Esophagus muscularis mucosa (tissue), 4 donors: ENCODE measurements at regions not wholly inside any gene's neighbourhood (a gene's known extent, or its start where the extent isn't known, plus 50 kb on each side); places are given as distances from the start of the nearest gene placed in this dataset.

ENCODE experiments used
- DNase-seq: peaks from one replicate; pipeline ENCODE4 v3.0.0-alpha.2; 2017; ENCODE audit errors: extremely low spot score
- H3K27ac ChIP-seq, 4 donors: fragments of 200-600 bp; sonication (generic); replicated peaks in 1 of 4; 1 replicate in 3 of 4; 2 replicates in 1 of 4; pipeline ENCODE4 v1.5.1; 2016 to 2019; ENCODE audit warnings: mild to moderate bottlenecking in 1 of 4
- H3K27me3 ChIP-seq, 4 donors: fragments of 200-600 bp; sonication (generic); one replicate each; pipeline versions ENCODE4 v1.5.1 to v1.6.0; 2016 to 2019
- H3K36me3 ChIP-seq, 4 donors: fragments of 200-600 bp; sonication (generic); one replicate each; pipeline ENCODE4 v1.5.1; 2016 to 2019
- H3K4me1 ChIP-seq, 4 donors: fragments of 200-600 bp; sonication (generic); one replicate each; pipeline ENCODE4 v1.5.1; 2016 to 2019
- H3K4me3 ChIP-seq, 4 donors: fragments of 200-600 bp; sonication (generic); 1 replicate in 2 of 4; 2 replicates in 2 of 4; pipeline ENCODE4 v1.5.1; 2016 to 2019; ENCODE audit warnings: mild to moderate bottlenecking in 4 of 4, moderate library complexity in 1 of 4
- H3K9me3 ChIP-seq, 4 donors: fragments of 200-600 bp; sonication (generic); 1 replicate in 3 of 4; 2 replicates in 1 of 4; pipeline ENCODE4 v1.5.1; 2016 to 2019
- EP300 ChIP-seq: sonication (generic); formaldehyde crosslinking; IDR thresholded peaks from one replicate; pipeline ENCODE4 v1.6.1; 2017; ENCODE audit warnings: antibody characterized with exemption
- POLR2A ChIP-seq: fragments of 450-650 bp; IDR thresholded peaks from one replicate; pipeline ENCODE4 v1.6.1; 2017; ENCODE audit warnings: antibody characterized with exemption, moderate library complexity, mild to moderate bottlenecking, low read depth
- POLR2AphosphoS5 ChIP-seq, 2 donors: sonication (generic); formaldehyde crosslinking; IDR thresholded peaks; one replicate each; pipeline ENCODE4 v1.6.1; 2017; ENCODE audit warnings: antibody characterized with exemption in 2 of 2
- WGBS: methylation state at CpG from one replicate; pipeline ENCODE4 v1.1.5; 2018; 5-methylcytosine and 5-hydroxymethylcytosine counted together
- intact Hi-C: fragments of 100-400 bp; cut with DNase I; formaldehyde crosslinking; loops from one replicate; pipeline ENCODE4 v1.15.1; 2023
- TF ChIP-seq, protein P1 (sequence below), 3 experiments: fragments of 200-600 bp in 2 of 3; fragments of 450-650 bp in 1 of 3; sonication (generic) in 2 of 3; IDR thresholded peaks; one replicate each; pipeline ENCODE4 v1.5.1; 2017 to 2019; ENCODE audit warnings: antibody characterized with exemption in 3 of 3, mild to moderate bottlenecking in 2 of 3, moderate library complexity in 1 of 3

DNA sequence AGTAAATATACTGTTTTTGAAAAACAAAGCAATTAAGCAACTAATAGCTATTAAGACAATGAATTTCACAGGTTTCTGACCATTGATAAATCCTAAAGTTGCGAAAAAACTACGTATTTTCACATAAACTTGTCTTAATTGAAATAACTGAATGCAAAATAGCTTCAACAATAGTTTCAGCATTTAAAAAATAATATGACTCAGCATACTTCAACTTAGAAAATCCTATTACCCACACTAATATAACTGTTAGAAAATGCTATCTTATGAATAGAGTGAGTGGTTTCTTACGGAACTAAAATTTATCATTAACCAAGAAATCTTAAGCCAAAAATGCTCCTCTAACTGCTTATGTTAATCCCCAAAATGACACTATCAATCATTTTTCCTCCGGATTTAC, 183.9 kb downstream of the AVL9 start:
- H3K4me3 ChIP-seq, result no peak overlapping the region
- intact Hi-C loops, result no loop called here
- peaks cover 0 to 9% (median 5%) of the 10 kb centered on the region in 4 donors for H3K36me3 ChIP-seq
- no peaks in the 10 kb centered on the region for H3K4me1 ChIP-seq
- WGBS, result 91% methylated on average over 4 of the region's 4 CpGs
- H3K27ac ChIP-seq, result no peak overlapping the region
- no peak for DNase-seq
- no peaks in the 10 kb centered on the region for H3K27me3 ChIP-seq
- TF ChIP-seq, protein P1, sequence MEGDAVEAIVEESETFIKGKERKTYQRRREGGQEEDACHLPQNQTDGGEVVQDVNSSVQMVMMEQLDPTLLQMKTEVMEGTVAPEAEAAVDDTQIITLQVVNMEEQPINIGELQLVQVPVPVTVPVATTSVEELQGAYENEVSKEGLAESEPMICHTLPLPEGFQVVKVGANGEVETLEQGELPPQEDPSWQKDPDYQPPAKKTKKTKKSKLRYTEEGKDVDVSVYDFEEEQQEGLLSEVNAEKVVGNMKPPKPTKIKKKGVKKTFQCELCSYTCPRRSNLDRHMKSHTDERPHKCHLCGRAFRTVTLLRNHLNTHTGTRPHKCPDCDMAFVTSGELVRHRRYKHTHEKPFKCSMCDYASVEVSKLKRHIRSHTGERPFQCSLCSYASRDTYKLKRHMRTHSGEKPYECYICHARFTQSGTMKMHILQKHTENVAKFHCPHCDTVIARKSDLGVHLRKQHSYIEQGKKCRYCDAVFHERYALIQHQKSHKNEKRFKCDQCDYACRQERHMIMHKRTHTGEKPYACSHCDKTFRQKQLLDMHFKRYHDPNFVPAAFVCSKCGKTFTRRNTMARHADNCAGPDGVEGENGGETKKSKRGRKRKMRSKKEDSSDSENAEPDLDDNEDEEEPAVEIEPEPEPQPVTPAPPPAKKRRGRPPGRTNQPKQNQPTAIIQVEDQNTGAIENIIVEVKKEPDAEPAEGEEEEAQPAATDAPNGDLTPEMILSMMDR (IDR thresholded peaks at IDR 0.05), result no peak
- no peak for TF ChIP-seq POLR2A
- no peaks in the 10 kb centered on the region for H3K9me3 ChIP-seq

DNA sequence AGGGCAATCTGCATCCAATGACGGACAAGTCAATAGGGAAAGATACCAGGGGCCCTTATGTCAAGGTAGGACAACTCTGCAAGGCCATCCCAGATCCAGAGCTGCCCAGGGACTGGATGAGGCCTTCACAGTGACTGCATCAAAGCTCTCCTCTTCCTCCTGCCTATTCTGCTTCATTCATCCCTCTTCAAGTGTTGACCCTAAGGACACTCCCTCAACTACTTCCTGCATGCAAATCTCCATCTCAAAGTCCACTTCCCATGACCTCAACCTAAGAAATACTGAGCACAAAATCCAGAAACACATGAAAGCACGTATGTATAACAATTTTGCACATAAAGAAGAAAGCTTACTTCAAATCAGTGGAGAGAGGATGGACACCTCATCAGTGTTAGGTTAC, 182.3 kb downstream of the AVL9 start:
- no peaks in the 10 kb centered on the region for H3K9me3 ChIP-seq
- WGBS, result 96% methylated on average over 2 of the region's 2 CpGs
- intact Hi-C loops, result no loop called here

DNA sequence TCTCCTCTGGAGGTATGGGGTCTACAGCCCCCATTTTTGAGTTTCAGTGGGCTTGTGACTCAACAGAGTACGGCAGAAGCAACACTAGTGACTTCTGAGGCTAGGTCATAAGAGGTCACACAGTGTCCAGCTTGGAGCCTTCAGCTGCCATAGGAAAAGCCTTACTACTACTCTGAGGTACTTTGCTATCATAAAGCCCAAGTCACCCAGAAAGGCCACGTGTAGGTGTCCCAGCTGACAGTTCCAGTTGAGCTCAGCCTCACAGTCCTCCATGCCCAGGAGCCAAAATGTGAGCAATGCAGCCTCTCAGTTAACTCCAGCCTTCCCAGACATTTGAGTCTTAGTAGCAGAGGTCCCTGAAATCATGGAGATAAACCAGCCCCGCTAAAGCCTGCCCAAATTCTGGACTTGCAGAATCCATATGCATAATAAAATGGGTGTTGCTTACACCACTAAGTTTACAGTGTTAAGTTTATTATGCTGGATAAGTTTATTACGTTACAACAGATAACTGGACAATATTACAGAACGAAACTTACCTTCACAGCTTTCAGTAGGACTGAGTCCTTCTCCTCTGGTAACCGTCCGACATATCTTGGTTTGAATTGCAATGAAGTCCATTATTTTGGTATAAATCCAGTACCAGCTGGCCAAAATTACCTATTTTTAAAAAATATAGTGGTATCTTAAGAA, 181.1 kb downstream of the AVL9 start:
- H3K4me3 ChIP-seq, result no peak overlapping the region
- TF ChIP-seq POLR2A, result no peak
- no peak for TF ChIP-seq POLR2AphosphoS5 (IDR thresholded peaks at IDR 0.05)
- TF ChIP-seq, protein P1 (IDR thresholded peaks at IDR 0.05), result no peak
- no peak for TF ChIP-seq EP300
- intact Hi-C loops, result no loop called here
- no peaks in the 10 kb centered on the region for H3K27me3 ChIP-seq
- H3K27ac ChIP-seq, result no peak overlapping the region
- WGBS, result 95% methylated on average over 7 of the region's 7 CpGs
- H3K36me3 ChIP-seq, result peaks cover 0 to 9% (median 5%) of the 10 kb centered on the region in 4 donors
- no peaks in the 10 kb centered on the region for H3K4me1 ChIP-seq
- DNase-seq, result no peak
- no peaks in the 10 kb centered on the region for H3K9me3 ChIP-seq

More for the DNA sequence above, 182.3 kb downstream of the AVL9 start:
- DNase-seq, result no peak
- Histone ChIP-seq H3K4me3 (no peak overlapping the region), H3K27me3 (no peaks in the 10 kb centered on the region), H3K4me1 (no peaks in the 10 kb centered on the region), H3K27ac (no peak overlapping the region), H3K36me3 (peaks cover 0 to 9% (median 5%) of the 10 kb centered on the region in 4 donors)
- TF ChIP-seq, protein P1 (IDR thresholded peaks at IDR 0.05), result no peak
- TF ChIP-seq EP300 (no peak), POLR2AphosphoS5 (IDR thresholded peaks at IDR 0.05) (no peak)

DNA sequence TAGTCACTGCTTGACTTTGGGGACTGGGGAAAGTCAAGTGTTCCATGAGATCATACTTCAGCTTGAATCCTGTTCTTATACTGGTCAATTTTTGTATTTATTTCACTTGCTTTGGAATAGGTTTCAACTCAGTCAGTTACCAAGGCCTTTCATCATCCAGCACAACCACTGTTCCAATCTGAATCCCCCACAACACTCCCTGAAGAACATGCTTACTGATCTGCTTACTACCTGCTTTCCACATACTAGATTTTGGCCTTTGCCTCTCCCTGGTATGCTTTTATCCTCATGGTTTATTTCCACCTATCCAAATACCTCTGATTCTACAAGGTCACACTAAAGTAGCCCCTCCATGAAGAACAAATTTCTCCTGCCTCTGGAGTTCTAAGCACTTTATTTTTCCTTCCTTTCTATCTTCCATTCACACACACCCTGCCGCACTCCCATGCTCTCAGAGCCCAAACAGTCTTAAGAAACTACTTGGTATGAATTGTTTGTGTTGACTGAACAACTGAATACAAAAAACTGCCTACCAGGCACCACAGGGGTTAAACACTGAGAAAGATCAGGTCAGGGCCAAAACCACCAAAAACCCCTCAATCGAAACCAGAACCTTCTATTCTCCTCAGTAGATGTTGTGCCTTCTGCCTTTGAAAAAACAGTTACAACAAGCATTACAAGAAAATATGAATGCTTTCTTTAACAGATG, 178.1 kb downstream of the AVL9 start:
- Histone ChIP-seq H3K4me1 (peaks cover 0 to 3% (median 0%) of the 10 kb centered on the region in 4 donors), H3K36me3 (peaks cover 0 to 15% (median 5%) of the 10 kb centered on the region in 4 donors), H3K27me3 (no peaks in the 10 kb centered on the region), H3K27ac (no peak overlapping the region), H3K4me3 (no peak overlapping the region), H3K9me3 (no peaks in the 10 kb centered on the region)
- no peak for TF ChIP-seq POLR2A
- TF ChIP-seq, protein P1 (IDR thresholded peaks at IDR 0.05), result no peak
- no peak for TF ChIP-seq POLR2AphosphoS5 (IDR thresholded peaks at IDR 0.05)
- TF ChIP-seq EP300, result no peak
- intact Hi-C loops, result no loop called here
- WGBS, result 93% methylated on average over 2 of the region's 2 CpGs
- no peak for DNase-seq
